ENCODE measurements at regions not wholly inside any gene's neighbourhood (a gene's known extent, or its start where the extent isn't known, plus 50 kb on each side); places are given as distances from the start of the nearest gene placed in this dataset.

- no peak overlapping the region for H2AFZ ChIP-seq (ENCODE audit: low read length)
- no peak overlapping the region for H3K4me2 ChIP-seq (ENCODE audit: insufficient read depth, insufficient read length, low read length)
- H2BK20ac ChIP-seq (ENCODE audit: low read depth, low read length, poor library complexity, severe bottlenecking), result no peak overlapping the region
- Mint-ChIP-seq H3K27ac (no peak overlapping the region), H3K27me3 (ENCODE audit: low read depth) (no peaks in the 10 kb centered on the region), H3K9me3 (no peaks in the 10 kb centered on the region), H3K36me3 (ENCODE audit: insufficient read depth in 1 of 3, low read depth in 3 of 3) (no peaks in the 10 kb centered on the region), H3K4me1 (peaks cover 11 to 13% of the 10 kb centered on the region in 2 experiments; a peak in 3 of 4 replicates), H3K4me3 (no peak overlapping the region)
- H3K14ac ChIP-seq (ENCODE audit: insufficient read depth, low read length), result no peak overlapping the region
- H3K23me2 ChIP-seq (ENCODE audit: insufficient read length, low read depth, low read length, poor library complexity, severe bottlenecking), result no peaks in the 10 kb centered on the region
- no peak overlapping the region for H3K4ac ChIP-seq (ENCODE audit: low read depth, low read length)
- H3K18ac ChIP-seq (ENCODE audit: insufficient read length, low read depth, low read length), result no peak overlapping the region
- no peaks in the 10 kb centered on the region for H3K79me1 ChIP-seq (ENCODE audit: insufficient read depth, low read depth, low read length, poor library complexity, severe bottlenecking)
- H3K27ac ChIP-seq (ENCODE audit: insufficient read length, low read depth, low read length), result no peak overlapping the region
- no peak for TF ChIP-seq CTCF (conservative IDR thresholded peaks at IDR 0.05)
- no peak overlapping the region for H3T11ph ChIP-seq (ENCODE audit: low read length)
- H3K9me3 ChIP-seq (ENCODE audit: control insufficient read depth, low read depth, low read length), result no peaks in the 10 kb centered on the region
- no peak overlapping the region for H4K91ac ChIP-seq (ENCODE audit: insufficient read length, low read depth, low read length)
- no peak overlapping the region for H2BK5ac ChIP-seq (ENCODE audit: insufficient read length, low read length)
- no CpG with 5 or more reads among the region's 2 CpGs for WGBS (ENCODE audit: extremely low coverage, insufficient read length, low lambda C conversion rate)
- no peaks in the 10 kb centered on the region for H3K27me3 ChIP-seq (ENCODE audit: insufficient read depth, low read length)
- H2BK120ac ChIP-seq (ENCODE audit: low read depth, low read length, poor library complexity, severe bottlenecking), result no peak overlapping the region
- H3K23ac ChIP-seq (ENCODE audit: insufficient read length, low read depth, low read length), result no peak overlapping the region
- H2BK12ac ChIP-seq (ENCODE audit: insufficient read length, low read depth, low read length), result no peak overlapping the region
- H2AK5ac ChIP-seq (ENCODE audit: insufficient read length, low read length), result no peak overlapping the region
- peaks cover 2% of the 10 kb centered on the region; the same call in 1 of the 2 replicates for H3K4me1 ChIP-seq (ENCODE audit: insufficient read depth, low read length)
- H3K56ac ChIP-seq (ENCODE audit: insufficient read length, low read depth, low read length), result no peak overlapping the region
- no peak overlapping the region for H4K5ac ChIP-seq (ENCODE audit: insufficient read length, low read depth, low read length)
- no peak overlapping the region for H4K8ac ChIP-seq (replicated peaks; ENCODE audit: insufficient read length, low read depth, low read length)
- no peaks in the 10 kb centered on the region for H4K20me1 ChIP-seq (ENCODE audit: control insufficient read depth, insufficient read depth, insufficient read length)
- H3K79me2 ChIP-seq (ENCODE audit: insufficient read depth, low read length), result no peaks in the 10 kb centered on the region
- H2BK15ac ChIP-seq (ENCODE audit: low read depth, low read length), result no peak overlapping the region
- H3K9ac ChIP-seq (ENCODE audit: extremely low read depth, insufficient read length, low read length), result no peak overlapping the region
- DNase-seq, result no peak
These were observed 1517.5 kb upstream of the TENM4 start for GRCh38 chr11:80958361-80958760.

All from H9 (cell line).